Panc1 (cell line): ENCODE measurements at regions not wholly inside any gene's neighbourhood (a gene's known extent, or its start where the extent isn't known, plus 50 kb on each side); places are given as distances from the start of the nearest gene placed in this dataset.

Experiments
- ATAC-seq: fragments of 200-7000 bp; cut with Tn5 transposase; 2 replicates; pipeline ENCODE4 v1.9.1; 2020; ENCODE audit warnings: mild to moderate bottlenecking, moderate library complexity
- BruUV-seq: library from RNA; stranded (reverse); fragments of 400-500 nt; replicated peaks from 2 replicates; lab custom pipeline; 2021; lab: Mats Ljungman, UMichigan
- CTCF ChIA-PET: fragments of 300-600 bp; sonication (Branson Sonifier 250); formaldehyde crosslinking; loops from one replicate; lab custom pipeline; 2022; ENCODE audit warnings: antibody characterized with exemption; lab: Charles Lee
- POLR2A ChIA-PET: fragments of 300-600 bp; sonication (Branson Sonifier 250); formaldehyde crosslinking; loops from one replicate; lab custom pipeline; 2022; ENCODE audit warnings: antibody characterized with exemption; lab: Charles Lee
- DNase-seq: peaks from one replicate; pipeline ENCODE4 v3.0.0-alpha.2; 2010; ENCODE audit warnings: low read depth, low spot score
- H3K27ac ChIP-seq: 2 replicates; pipeline ENCODE4 v1.5.1; 2011; ENCODE audit warnings: mild to moderate bottlenecking, low read length, inconsistent platforms
- H3K27me3 ChIP-seq: fragments of 200-500 bp; sonication (Bioruptor generic); 2 replicates; pipeline ENCODE4 v1.6.0; 2014; ENCODE audit warnings: low read length, inconsistent platforms; ENCODE audit not compliant: control insufficient read depth, insufficient read depth
- H3K36me3 ChIP-seq: fragments of 200-500 bp; sonication (Bioruptor generic); 2 replicates; pipeline ENCODE4 v1.5.1; 2014; ENCODE audit warnings: inconsistent platforms, mild to moderate bottlenecking, low read length, moderate library complexity; ENCODE audit not compliant: control insufficient read depth, insufficient read depth
- H3K4me1 ChIP-seq: 2 replicates; pipeline ENCODE4 v1.5.1; 2011; ENCODE audit warnings: inconsistent platforms, mild to moderate bottlenecking, low read length, moderate library complexity; ENCODE audit not compliant: control insufficient read depth, insufficient read depth
- H3K4me3 ChIP-seq, 2 experiments: 2 replicates each; pipeline ENCODE4 v1.5.1; 2011 to 2012; ENCODE audit warnings: low read depth in 2 of 2, low read length in 2 of 2, mild to moderate bottlenecking in 2 of 2, inconsistent platforms in 1 of 2, moderate library complexity in 1 of 2
- H3K9me3 ChIP-seq: fragments of 200-500 bp; sonication (Bioruptor generic); 2 replicates; pipeline ENCODE4 v1.5.1; 2014; ENCODE audit warnings: low read depth, mild to moderate bottlenecking, inconsistent platforms, low read length, moderate library complexity; ENCODE audit not compliant: control insufficient read depth, insufficient read depth
- CTCF ChIP-seq: fragments of 450-650 bp; IDR thresholded peaks from 2 replicates; pipeline ENCODE4 v1.5.1; 2017; ENCODE audit warnings: mild to moderate bottlenecking
- POLR2AphosphoS5 ChIP-seq: IDR thresholded peaks from 2 replicates; pipeline ENCODE4 v1.6.1; 2012; ENCODE audit warnings: mild to moderate bottlenecking, low read depth, low read length, moderate library complexity
- REST ChIP-seq, 2 experiments: IDR thresholded peaks; 2 replicates each; pipeline ENCODE4 v1.6.1; 2011 to 2012; ENCODE audit warnings: low read depth in 2 of 2, control low read depth in 1 of 2, low read length in 1 of 2, mild to moderate bottlenecking in 1 of 2, moderate library complexity in 1 of 2; ENCODE audit not compliant: insufficient read depth in 1 of 2
- SIN3A ChIP-seq: IDR thresholded peaks from 2 replicates; pipeline ENCODE4 v1.6.1; 2012; ENCODE audit warnings: low read depth, mild to moderate bottlenecking, low read length, moderate library complexity, borderline replicate concordance; ENCODE audit not compliant: insufficient read depth
- TCF7L2 ChIP-seq: IDR thresholded peaks from 2 replicates; pipeline ENCODE4 v1.6.1; 2011; ENCODE audit warnings: mild to moderate bottlenecking, low read depth, low read length, inconsistent platforms
- in situ Hi-C: cut with HindIII; loops from 2 replicates; pipeline ENCODE4 v1.10.0; 2016; ENCODE audit warnings: low sequenced_read_pairs, low pct_unique_long_range_greater_than_20kb
- intact Hi-C: fragments of 100-400 bp; cut with micrococcal nuclease; formaldehyde crosslinking; loops from one replicate; pipeline ENCODE4 v1.10.0; 2022; ENCODE audit not compliant: unreplicated experiment

GRCh38 chr4:177016541-177017141, 223.9 kb upstream of the VEGFC start:
- no peak for TF ChIP-seq POLR2AphosphoS5
- no peak for TF ChIP-seq REST (IDR thresholded peaks at IDR 0.05; ENCODE audit: insufficient read depth in 1 of 2, low read depth in 2 of 2, low read length in 1 of 2)
- TF ChIP-seq SIN3A = no peak
- TF ChIP-seq CTCF = no peak
- no peak for TF ChIP-seq TCF7L2
- no TSS peak for BruUV-seq
- H3K4me1 ChIP-seq = no peaks in the 10 kb centered on the region
- peaks cover 2% of the 10 kb centered on the region; the same call in 1 of the 2 replicates for H3K9me3 ChIP-seq
- no peak overlapping the region for H3K27ac ChIP-seq
- H3K4me3 ChIP-seq = no peak overlapping the region
- in situ Hi-C loops = no loop called here
- CTCF ChIA-PET = no interaction called here
- DNase-seq (no peak), ATAC-seq (no peak)
- intact Hi-C loops = no loop called here
- H3K36me3 ChIP-seq = no peaks in the 10 kb centered on the region
- H3K27me3 ChIP-seq = no peaks in the 10 kb centered on the region
- POLR2A ChIA-PET = no interaction called here

- DNase-seq = no peak
- BruUV-seq = no TSS peak
- Histone ChIP-seq H3K27me3 (no peaks in the 10 kb centered on the region), H3K36me3 (no peaks in the 10 kb centered on the region), H3K4me1 (no peaks in the 10 kb centered on the region), H3K27ac (no peak overlapping the region), H3K9me3 (no peaks in the 10 kb centered on the region), H3K4me3 (no peak overlapping the region)
- in situ Hi-C loops (no loop called here), intact Hi-C loops (no loop called here)
- TF ChIP-seq SIN3A (no peak), REST (IDR thresholded peaks at IDR 0.05; ENCODE audit: insufficient read depth in 1 of 2, low read depth in 2 of 2, low read length in 1 of 2) (no peak), CTCF (no peak), TCF7L2 (no peak), POLR2AphosphoS5 (no peak)
- ChIA-PET CTCF (no interaction called here), POLR2A (no interaction called here)
- ATAC-seq = no peak
These were observed 231.2 kb upstream of the VEGFC start for GRCh38 chr4:177023951-177024350.
